ENCODE measurements at regions not wholly inside any gene's neighbourhood (a gene's known extent, or its start where the extent isn't known, plus 50 kb on each side); places are given as distances from the start of the nearest gene placed in this dataset.

DNA sequence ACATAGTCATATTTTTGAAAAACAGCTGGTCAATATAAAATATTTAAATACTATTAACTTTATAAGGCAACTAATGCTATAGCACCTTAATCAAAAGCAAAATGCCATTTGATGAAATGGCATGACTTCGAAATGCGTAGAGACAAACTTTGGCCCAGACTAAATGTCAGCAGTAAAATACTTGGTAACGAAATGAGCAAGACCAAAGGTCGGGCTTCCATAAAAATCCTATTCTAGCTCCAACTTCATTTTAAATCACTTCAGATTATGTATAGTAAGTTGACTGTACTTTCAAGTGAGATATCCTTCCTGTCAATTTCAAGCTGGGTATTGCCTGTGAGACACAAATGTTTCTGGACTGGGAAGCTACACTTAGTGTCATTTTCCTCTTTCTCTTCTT is 805.4 kb upstream of the ZNF608 start:
- ChIA-PET POLR2A (interaction anchor here (0.6 kb wide), 1 partner anchor 1051 kb away, joined by 3 read pairs; no protein-coding TSS in a partner anchor), CTCF (no interaction called here)
- DNase-seq (ENCODE audit: low read depth, low spot score): no peak
- H3K4me3 ChIP-seq (ENCODE audit: low read depth in 2 of 2, low read length in 2 of 2): no peak overlapping the region
- intact Hi-C loops (cut with micrococcal nuclease; ENCODE audit: unreplicated experiment) (no loop called here), in situ Hi-C loops (cut with HindIII; ENCODE audit: low pct_unique_long_range_greater_than_20kb, low sequenced_read_pairs) (no loop called here)
- H3K4me1 ChIP-seq (ENCODE audit: control insufficient read depth, insufficient read depth, low read length): peaks cover 29% of the 10 kb centered on the region
- no TSS peak for BruUV-seq (replicated peaks)
- no peaks in the 10 kb centered on the region for H3K27me3 ChIP-seq (ENCODE audit: control insufficient read depth, insufficient read depth, low read length)
- H3K27ac ChIP-seq (ENCODE audit: low read length): peak overlapping the region; percentile 94
- H3K36me3 ChIP-seq (ENCODE audit: control insufficient read depth, insufficient read depth, low read length): no peaks in the 10 kb centered on the region
- H3K9me3 ChIP-seq (ENCODE audit: control insufficient read depth, insufficient read depth, low read depth, low read length): no peaks in the 10 kb centered on the region; the same call in 1 of the 2 replicates
- no peak for ATAC-seq
- TF ChIP-seq SIN3A (IDR thresholded peaks at IDR 0.05; ENCODE audit: borderline replicate concordance, insufficient read depth, low read depth, low read length) (no peak), POLR2AphosphoS5 (IDR thresholded peaks at IDR 0.05; ENCODE audit: low read depth, low read length) (no peak), TCF7L2 (IDR thresholded peaks at IDR 0.05; ENCODE audit: low read depth, low read length) (no peak)
- TF ChIP-seq, protein P1, sequence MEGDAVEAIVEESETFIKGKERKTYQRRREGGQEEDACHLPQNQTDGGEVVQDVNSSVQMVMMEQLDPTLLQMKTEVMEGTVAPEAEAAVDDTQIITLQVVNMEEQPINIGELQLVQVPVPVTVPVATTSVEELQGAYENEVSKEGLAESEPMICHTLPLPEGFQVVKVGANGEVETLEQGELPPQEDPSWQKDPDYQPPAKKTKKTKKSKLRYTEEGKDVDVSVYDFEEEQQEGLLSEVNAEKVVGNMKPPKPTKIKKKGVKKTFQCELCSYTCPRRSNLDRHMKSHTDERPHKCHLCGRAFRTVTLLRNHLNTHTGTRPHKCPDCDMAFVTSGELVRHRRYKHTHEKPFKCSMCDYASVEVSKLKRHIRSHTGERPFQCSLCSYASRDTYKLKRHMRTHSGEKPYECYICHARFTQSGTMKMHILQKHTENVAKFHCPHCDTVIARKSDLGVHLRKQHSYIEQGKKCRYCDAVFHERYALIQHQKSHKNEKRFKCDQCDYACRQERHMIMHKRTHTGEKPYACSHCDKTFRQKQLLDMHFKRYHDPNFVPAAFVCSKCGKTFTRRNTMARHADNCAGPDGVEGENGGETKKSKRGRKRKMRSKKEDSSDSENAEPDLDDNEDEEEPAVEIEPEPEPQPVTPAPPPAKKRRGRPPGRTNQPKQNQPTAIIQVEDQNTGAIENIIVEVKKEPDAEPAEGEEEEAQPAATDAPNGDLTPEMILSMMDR (IDR thresholded peaks at IDR 0.05): no peak
- TF ChIP-seq, protein P2, sequence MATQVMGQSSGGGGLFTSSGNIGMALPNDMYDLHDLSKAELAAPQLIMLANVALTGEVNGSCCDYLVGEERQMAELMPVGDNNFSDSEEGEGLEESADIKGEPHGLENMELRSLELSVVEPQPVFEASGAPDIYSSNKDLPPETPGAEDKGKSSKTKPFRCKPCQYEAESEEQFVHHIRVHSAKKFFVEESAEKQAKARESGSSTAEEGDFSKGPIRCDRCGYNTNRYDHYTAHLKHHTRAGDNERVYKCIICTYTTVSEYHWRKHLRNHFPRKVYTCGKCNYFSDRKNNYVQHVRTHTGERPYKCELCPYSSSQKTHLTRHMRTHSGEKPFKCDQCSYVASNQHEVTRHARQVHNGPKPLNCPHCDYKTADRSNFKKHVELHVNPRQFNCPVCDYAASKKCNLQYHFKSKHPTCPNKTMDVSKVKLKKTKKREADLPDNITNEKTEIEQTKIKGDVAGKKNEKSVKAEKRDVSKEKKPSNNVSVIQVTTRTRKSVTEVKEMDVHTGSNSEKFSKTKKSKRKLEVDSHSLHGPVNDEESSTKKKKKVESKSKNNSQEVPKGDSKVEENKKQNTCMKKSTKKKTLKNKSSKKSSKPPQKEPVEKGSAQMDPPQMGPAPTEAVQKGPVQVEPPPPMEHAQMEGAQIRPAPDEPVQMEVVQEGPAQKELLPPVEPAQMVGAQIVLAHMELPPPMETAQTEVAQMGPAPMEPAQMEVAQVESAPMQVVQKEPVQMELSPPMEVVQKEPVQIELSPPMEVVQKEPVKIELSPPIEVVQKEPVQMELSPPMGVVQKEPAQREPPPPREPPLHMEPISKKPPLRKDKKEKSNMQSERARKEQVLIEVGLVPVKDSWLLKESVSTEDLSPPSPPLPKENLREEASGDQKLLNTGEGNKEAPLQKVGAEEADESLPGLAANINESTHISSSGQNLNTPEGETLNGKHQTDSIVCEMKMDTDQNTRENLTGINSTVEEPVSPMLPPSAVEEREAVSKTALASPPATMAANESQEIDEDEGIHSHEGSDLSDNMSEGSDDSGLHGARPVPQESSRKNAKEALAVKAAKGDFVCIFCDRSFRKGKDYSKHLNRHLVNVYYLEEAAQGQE (IDR thresholded peaks at IDR 0.05; ENCODE audit: insufficient read depth in 1 of 2, low read depth in 2 of 2, low read length in 1 of 2): no peak

DNA sequence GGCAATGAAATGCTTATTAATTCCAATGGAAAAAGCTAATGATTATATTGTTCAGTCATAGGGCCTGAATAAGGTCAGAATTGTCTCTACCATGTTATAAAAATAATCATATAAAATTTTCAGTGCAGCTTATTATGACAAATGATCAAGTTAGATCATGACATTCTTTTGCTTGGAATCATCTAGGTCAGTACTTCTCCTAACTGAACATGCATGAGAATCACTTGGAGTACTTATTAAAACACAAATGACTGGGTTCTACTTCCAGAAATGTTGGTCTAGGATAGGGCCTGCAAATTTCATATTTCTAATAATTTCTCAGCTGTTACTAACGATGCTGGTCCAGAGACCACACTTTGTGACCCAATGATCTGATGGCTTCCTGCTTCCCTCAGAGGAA is 806.0 kb upstream of the ZNF608 start:
- intact Hi-C loops (cut with micrococcal nuclease; ENCODE audit: unreplicated experiment): no loop called here
- in situ Hi-C loops (cut with HindIII; ENCODE audit: low pct_unique_long_range_greater_than_20kb, low sequenced_read_pairs): no loop called here
- CTCF ChIA-PET: interaction anchor here (0.6 kb wide), 1 partner anchor 180 kb away, joined by 3 read pairs; no protein-coding TSS in a partner anchor
- Histone ChIP-seq H3K36me3 (ENCODE audit: control insufficient read depth, insufficient read depth, low read length) (no peaks in the 10 kb centered on the region), H3K9me3 (ENCODE audit: control insufficient read depth, insufficient read depth, low read depth, low read length) (no peaks in the 10 kb centered on the region; the same call in 1 of the 2 replicates), H3K27ac (ENCODE audit: low read length) (peak overlapping the region; percentile 94), H3K4me1 (ENCODE audit: control insufficient read depth, insufficient read depth, low read length) (peaks cover 29% of the 10 kb centered on the region), H3K27me3 (ENCODE audit: control insufficient read depth, insufficient read depth, low read length) (no peaks in the 10 kb centered on the region), H3K4me3 (ENCODE audit: low read depth in 2 of 2, low read length in 2 of 2) (no peak overlapping the region)
- TF ChIP-seq TCF7L2 (IDR thresholded peaks at IDR 0.05; ENCODE audit: low read depth, low read length) (no peak), POLR2AphosphoS5 (IDR thresholded peaks at IDR 0.05; ENCODE audit: low read depth, low read length) (no peak), SIN3A (IDR thresholded peaks at IDR 0.05; ENCODE audit: borderline replicate concordance, insufficient read depth, low read depth, low read length) (no peak)
- TF ChIP-seq, protein P2 (IDR thresholded peaks at IDR 0.05; ENCODE audit: insufficient read depth in 1 of 2, low read depth in 2 of 2, low read length in 1 of 2): no peak
- TF ChIP-seq, protein P1 (IDR thresholded peaks at IDR 0.05): no peak
- ATAC-seq: no peak
- POLR2A ChIA-PET: no interaction called here
- BruUV-seq (replicated peaks): no TSS peak
- DNase-seq (ENCODE audit: low read depth, low spot score): no peak
